Sigmoid colon (tissue), 6 donors: ENCODE measurements at regions not wholly inside any gene's neighbourhood (a gene's known extent, or its start where the extent isn't known, plus 50 kb on each side); places are given as distances from the start of the nearest gene placed in this dataset.

Experiments
- DNase-seq: peaks from one replicate; pipeline ENCODE4 v3.0.0-alpha.2; 2019
- H3K27ac ChIP-seq, 4 donors: fragments of 200-600 bp; sonication (generic); one replicate each; pipeline ENCODE4 v1.5.1; 2016 to 2019; ENCODE audit warnings: mild to moderate bottlenecking in 1 of 4
- H3K27me3 ChIP-seq, 3 donors: fragments of 200-600 bp; sonication (generic); one replicate each; pipeline ENCODE4 v1.5.1; 2019; ENCODE audit warnings: mild to moderate bottlenecking in 1 of 3
- H3K36me3 ChIP-seq, 4 donors: fragments of 200-600 bp; sonication (generic); one replicate each; pipeline ENCODE4 v1.5.1; 2016 to 2019
- H3K4me1 ChIP-seq, 4 donors: fragments of 200-600 bp; sonication (generic); one replicate each; pipeline ENCODE4 v1.5.1; 2017 to 2019
- H3K4me3 ChIP-seq, 4 donors: fragments of 200-600 bp; sonication (generic); one replicate each; pipeline ENCODE4 v1.5.1; 2017 to 2019; ENCODE audit warnings: mild to moderate bottlenecking in 2 of 4, moderate library complexity in 1 of 4
- H3K9me3 ChIP-seq, 4 donors: fragments of 200-600 bp in 3 of 4; sonication (generic) in 3 of 4; one replicate each; pipeline versions ENCODE4 v1.5.1 to v1.6.1; 2013 to 2019
- CTCF ChIP-seq, 4 experiments: fragments of 450-650 bp in 3 of 4; fragments of 200-600 bp in 1 of 4; IDR thresholded peaks; one replicate each; pipeline ENCODE4 v1.5.1; 2016 to 2019; ENCODE audit warnings: antibody characterized with exemption in 4 of 4, mild to moderate bottlenecking in 3 of 4, moderate library complexity in 2 of 4
- EP300 ChIP-seq, 4 donors: sonication (generic); formaldehyde crosslinking; IDR thresholded peaks; one replicate each; pipeline ENCODE4 v1.6.1; 2017; ENCODE audit warnings: antibody characterized with exemption in 4 of 4
- POLR2A ChIP-seq, 2 donors: fragments of 450-650 bp; IDR thresholded peaks; one replicate each; pipeline ENCODE4 v1.6.1; 2016; ENCODE audit warnings: antibody characterized with exemption in 2 of 2, mild to moderate bottlenecking in 2 of 2, moderate library complexity in 2 of 2
- POLR2AphosphoS5 ChIP-seq, 4 donors: sonication (generic); formaldehyde crosslinking; IDR thresholded peaks; one replicate each; pipeline ENCODE4 v1.6.1; 2017; ENCODE audit warnings: antibody characterized with exemption in 4 of 4
- WGBS, 2 donors: extraction: QIAGEN DNeasy Blood & Tissue Kit; methylation state at CpG; one replicate each; pipeline ENCODE4 v1.1.7; 2013; 5-methylcytosine and 5-hydroxymethylcytosine counted together
- intact Hi-C: fragments of 100-400 bp; cut with DNase I; formaldehyde crosslinking; loops from one replicate; pipeline ENCODE4 v1.15.1; 2023
- donor health status: healthy with polysubstance abuse.
- donor health status: healthy.

- Histone ChIP-seq H3K36me3 (no peaks in the 10 kb centered on the region), H3K27ac (no peak overlapping the region), H3K4me3 (no peak overlapping the region), H3K9me3 (no peaks in the 10 kb centered on the region), H3K27me3 (no peaks in the 10 kb centered on the region), H3K4me1 (no peaks in the 10 kb centered on the region)
- DNase-seq: no peak
- intact Hi-C loops: no loop called here
- no peak for TF ChIP-seq CTCF (IDR thresholded peaks at IDR 0.05)
- TF ChIP-seq POLR2AphosphoS5 (IDR thresholded peaks at IDR 0.05): no peak
- no peak for TF ChIP-seq POLR2A (IDR thresholded peaks at IDR 0.05)
- no peak for TF ChIP-seq EP300 (IDR thresholded peaks at IDR 0.05)
- 69% methylated on average over 2 of the region's 2 CpGs for WGBS, 2 donors
Measured at GRCh38 chr5:144950996-144951395, 780.3 kb downstream of the KCTD16 start.

GRCh38 chr5:144947023-144947422, 776.4 kb downstream of the KCTD16 start:
- Histone ChIP-seq H3K27ac (no peak overlapping the region), H3K9me3 (no peaks in the 10 kb centered on the region), H3K36me3 (no peaks in the 10 kb centered on the region), H3K27me3 (no peaks in the 10 kb centered on the region), H3K4me1 (no peaks in the 10 kb centered on the region), H3K4me3 (no peak overlapping the region)
- DNase-seq: no peak
- intact Hi-C loops: no loop called here
- TF ChIP-seq POLR2AphosphoS5 (IDR thresholded peaks at IDR 0.05) (no peak), EP300 (IDR thresholded peaks at IDR 0.05) (no peak), POLR2A (IDR thresholded peaks at IDR 0.05) (no peak), CTCF (IDR thresholded peaks at IDR 0.05) (no peak)
- WGBS, 2 donors: 83 to 90% methylated on average over 2 of the region's 2 CpGs

GRCh38 chr5:144945503-144945902, 774.8 kb downstream of the KCTD16 start:
- 67 to 68% methylated on average over 2 of the region's 2 CpGs for WGBS, 2 donors
- no peak for TF ChIP-seq EP300 (IDR thresholded peaks at IDR 0.05)
- DNase-seq: no peak
- Histone ChIP-seq H3K27me3 (no peaks in the 10 kb centered on the region), H3K4me1 (no peaks in the 10 kb centered on the region), H3K9me3 (no peaks in the 10 kb centered on the region), H3K4me3 (no peak overlapping the region), H3K36me3 (no peaks in the 10 kb centered on the region), H3K27ac (no peak overlapping the region)
- intact Hi-C loops: no loop called here

- H3K27me3 ChIP-seq: no peaks in the 10 kb centered on the region
- DNase-seq: no peak
- H3K36me3 ChIP-seq: no peaks in the 10 kb centered on the region
- 66 to 73% methylated on average over 4 of the region's 4 CpGs for WGBS, 2 donors
- H3K4me1 ChIP-seq: no peaks in the 10 kb centered on the region
- H3K9me3 ChIP-seq: no peaks in the 10 kb centered on the region
- no peak overlapping the region for H3K4me3 ChIP-seq
- H3K27ac ChIP-seq: no peak overlapping the region
- TF ChIP-seq POLR2AphosphoS5 (IDR thresholded peaks at IDR 0.05): no peak
- TF ChIP-seq CTCF (IDR thresholded peaks at IDR 0.05): no peak
- TF ChIP-seq POLR2A (IDR thresholded peaks at IDR 0.05): no peak
- TF ChIP-seq EP300 (IDR thresholded peaks at IDR 0.05): no peak
- intact Hi-C loops: no loop called here
Measured at GRCh38 chr5:144944936-144945335, 774.3 kb downstream of the KCTD16 start.

GRCh38 chr5:144941004-144941403, 770.3 kb downstream of the KCTD16 start:
- intact Hi-C loops: no loop called here
- H3K9me3 ChIP-seq: no peaks in the 10 kb centered on the region
- no peak for TF ChIP-seq CTCF (IDR thresholded peaks at IDR 0.05)
- TF ChIP-seq POLR2AphosphoS5 (IDR thresholded peaks at IDR 0.05): no peak
- no peak for TF ChIP-seq EP300 (IDR thresholded peaks at IDR 0.05)

More at GRCh38 chr5:144941004-144941403, 770.3 kb downstream of the KCTD16 start:
- no peaks in the 10 kb centered on the region for H3K27me3 ChIP-seq
- no peak overlapping the region for H3K4me3 ChIP-seq
- H3K36me3 ChIP-seq: no peaks in the 10 kb centered on the region
- H3K27ac ChIP-seq: no peak overlapping the region
- H3K4me1 ChIP-seq: no peaks in the 10 kb centered on the region
- DNase-seq: no peak
